PC-9 (cell line): ENCODE measurements at regions not wholly inside any gene's neighbourhood (a gene's known extent, or its start where the extent isn't known, plus 50 kb on each side); places are given as distances from the start of the nearest gene placed in this dataset.

ENCODE experiments used
- BruUV-seq: library from RNA; stranded (reverse); fragments of 400-500 nt; replicated peaks from 2 replicates; lab custom pipeline; 2021; lab: Mats Ljungman, UMichigan
- CTCF ChIA-PET: fragments of 300-600 bp; sonication (Branson Sonifier 250); formaldehyde crosslinking; loops from one replicate; lab custom pipeline; 2022; ENCODE audit warnings: antibody characterized with exemption; lab: Charles Lee
- POLR2A ChIA-PET: fragments of 300-600 bp; sonication (Branson Sonifier 250); formaldehyde crosslinking; loops from one replicate; lab custom pipeline; 2022; ENCODE audit warnings: antibody characterized with exemption; ENCODE audit not compliant: unreplicated experiment; lab: Charles Lee
- DNase-seq, 2 experiments: peaks; one replicate each; pipeline versions ENCODE4 v3.0.0 to v3.0.0-alpha.2; 2015 to 2022; ENCODE audit warnings: mixed read lengths in 1 of 2
- H2AFZ ChIP-seq: fragments of 200-600 bp; sonication (generic); 2 replicates; pipeline ENCODE4 v1.8.1; 2017; ENCODE audit warnings: antibody characterized with exemption
- H3F3A ChIP-seq: fragments of 200-600 bp; sonication (generic); 2 replicates; pipeline ENCODE4 v1.8.1; 2017; ENCODE audit warnings: antibody characterized with exemption, mild to moderate bottlenecking, low read depth; ENCODE audit not compliant: insufficient read depth
- H3K27ac ChIP-seq: fragments of 200-600 bp; sonication (generic); 2 replicates; pipeline ENCODE4 v1.6.1; 2016; ENCODE audit warnings: mixed run types
- H3K27me3 ChIP-seq: fragments of 200-600 bp; sonication (generic); 2 replicates; pipeline ENCODE4 v1.6.1; 2016; ENCODE audit warnings: low read depth, mixed run types; ENCODE audit not compliant: insufficient read depth
- H3K36me3 ChIP-seq: fragments of 200-600 bp; sonication (generic); 2 replicates; pipeline ENCODE4 v1.6.1; 2016; ENCODE audit warnings: low read depth, mixed run types
- H3K4me1 ChIP-seq: fragments of 200-600 bp; sonication (generic); replicated peaks from 2 replicates; pipeline ENCODE4 v1.6.1; 2016; ENCODE audit warnings: mixed run types; ENCODE audit not compliant: insufficient read depth
- H3K4me2 ChIP-seq: fragments of 200-600 bp; sonication (generic); 2 replicates; pipeline ENCODE4 v1.6.1; 2017; ENCODE audit warnings: mixed run types
- H3K4me3 ChIP-seq: fragments of 200-600 bp; sonication (generic); 2 replicates; pipeline ENCODE4 v1.6.1; 2016; ENCODE audit warnings: mixed run types
- H3K79me2 ChIP-seq: fragments of 200-600 bp; sonication (generic); 2 replicates; pipeline ENCODE4 v1.6.1; 2017; ENCODE audit warnings: low read depth, mixed run types
- H3K9me2 ChIP-seq: fragments of 200-600 bp; sonication (generic); 2 replicates; pipeline ENCODE4 v1.8.1; 2017; ENCODE audit warnings: mild to moderate bottlenecking; ENCODE audit not compliant: insufficient read depth
- H3K9me3 ChIP-seq: fragments of 200-600 bp; sonication (generic); 2 replicates; pipeline ENCODE4 v1.8.1; 2016; ENCODE audit warnings: low read depth; ENCODE audit not compliant: insufficient read depth
- H4K20me1 ChIP-seq: fragments of 200-600 bp; sonication (generic); 2 replicates; pipeline ENCODE4 v1.8.1; 2017; ENCODE audit not compliant: insufficient read depth
- EZH2 ChIP-seq: fragments of 200-600 bp; sonication (generic); IDR thresholded peaks from 2 replicates; pipeline ENCODE4 v1.8.0; 2017; ENCODE audit warnings: antibody characterized with exemption, low read depth
- intact Hi-C: fragments of 100-400 bp; cut with micrococcal nuclease; formaldehyde crosslinking; loops from one replicate; pipeline ENCODE4 v1.10.0; 2022; ENCODE audit not compliant: unreplicated experiment
- TF ChIP-seq, protein P1 (sequence below): fragments of 200-600 bp; sonication (generic); conservative IDR thresholded peaks from 2 replicates; pipeline ENCODE4 v1.6.1; 2017; ENCODE audit warnings: mixed run types, antibody characterized with exemption, mild to moderate bottlenecking, moderate library complexity

DNA sequence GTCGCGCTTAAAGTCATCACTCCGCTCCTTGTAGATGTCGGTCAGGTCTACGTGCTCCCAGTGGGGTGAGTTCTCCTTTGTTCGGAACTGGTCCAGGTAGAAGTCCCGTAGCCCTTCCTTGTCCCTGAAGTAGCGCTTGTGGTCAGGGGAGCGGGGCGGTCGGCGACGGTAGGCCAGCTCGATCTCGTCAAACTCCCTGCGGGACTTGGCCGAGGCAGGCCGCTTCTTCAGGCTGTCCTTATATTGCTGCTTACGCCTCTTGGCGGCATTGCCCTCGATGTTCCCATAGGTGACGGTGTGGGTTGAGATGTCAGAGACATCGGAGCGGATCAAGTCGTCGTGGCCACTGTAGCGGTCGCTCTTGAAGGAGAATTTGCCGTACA is 367.2 kb downstream of the EMP1 start:
- H3K4me2 ChIP-seq: no peak overlapping the region
- intact Hi-C loops: no loop called here
- no peak overlapping the region for H2AFZ ChIP-seq
- no TSS peak for BruUV-seq
- no peaks in the 10 kb centered on the region for H3K9me2 ChIP-seq
- no peak for DNase-seq
- H3K79me2 ChIP-seq: no peaks in the 10 kb centered on the region
- ChIA-PET POLR2A (no interaction called here), CTCF (no interaction called here)
- no peak overlapping the region for H3K4me3 ChIP-seq
- no peak overlapping the region for H3K27ac ChIP-seq
- H3K9me3 ChIP-seq: no peaks in the 10 kb centered on the region
- H3K27me3 ChIP-seq: no peaks in the 10 kb centered on the region
- no peaks in the 10 kb centered on the region for H3K36me3 ChIP-seq
- TF ChIP-seq, protein P1, sequence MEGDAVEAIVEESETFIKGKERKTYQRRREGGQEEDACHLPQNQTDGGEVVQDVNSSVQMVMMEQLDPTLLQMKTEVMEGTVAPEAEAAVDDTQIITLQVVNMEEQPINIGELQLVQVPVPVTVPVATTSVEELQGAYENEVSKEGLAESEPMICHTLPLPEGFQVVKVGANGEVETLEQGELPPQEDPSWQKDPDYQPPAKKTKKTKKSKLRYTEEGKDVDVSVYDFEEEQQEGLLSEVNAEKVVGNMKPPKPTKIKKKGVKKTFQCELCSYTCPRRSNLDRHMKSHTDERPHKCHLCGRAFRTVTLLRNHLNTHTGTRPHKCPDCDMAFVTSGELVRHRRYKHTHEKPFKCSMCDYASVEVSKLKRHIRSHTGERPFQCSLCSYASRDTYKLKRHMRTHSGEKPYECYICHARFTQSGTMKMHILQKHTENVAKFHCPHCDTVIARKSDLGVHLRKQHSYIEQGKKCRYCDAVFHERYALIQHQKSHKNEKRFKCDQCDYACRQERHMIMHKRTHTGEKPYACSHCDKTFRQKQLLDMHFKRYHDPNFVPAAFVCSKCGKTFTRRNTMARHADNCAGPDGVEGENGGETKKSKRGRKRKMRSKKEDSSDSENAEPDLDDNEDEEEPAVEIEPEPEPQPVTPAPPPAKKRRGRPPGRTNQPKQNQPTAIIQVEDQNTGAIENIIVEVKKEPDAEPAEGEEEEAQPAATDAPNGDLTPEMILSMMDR: no peak
- no peak for TF ChIP-seq EZH2
- H4K20me1 ChIP-seq: no peaks in the 10 kb centered on the region
- no peaks in the 10 kb centered on the region for H3F3A ChIP-seq
- no peaks in the 10 kb centered on the region for H3K4me1 ChIP-seq

DNA sequence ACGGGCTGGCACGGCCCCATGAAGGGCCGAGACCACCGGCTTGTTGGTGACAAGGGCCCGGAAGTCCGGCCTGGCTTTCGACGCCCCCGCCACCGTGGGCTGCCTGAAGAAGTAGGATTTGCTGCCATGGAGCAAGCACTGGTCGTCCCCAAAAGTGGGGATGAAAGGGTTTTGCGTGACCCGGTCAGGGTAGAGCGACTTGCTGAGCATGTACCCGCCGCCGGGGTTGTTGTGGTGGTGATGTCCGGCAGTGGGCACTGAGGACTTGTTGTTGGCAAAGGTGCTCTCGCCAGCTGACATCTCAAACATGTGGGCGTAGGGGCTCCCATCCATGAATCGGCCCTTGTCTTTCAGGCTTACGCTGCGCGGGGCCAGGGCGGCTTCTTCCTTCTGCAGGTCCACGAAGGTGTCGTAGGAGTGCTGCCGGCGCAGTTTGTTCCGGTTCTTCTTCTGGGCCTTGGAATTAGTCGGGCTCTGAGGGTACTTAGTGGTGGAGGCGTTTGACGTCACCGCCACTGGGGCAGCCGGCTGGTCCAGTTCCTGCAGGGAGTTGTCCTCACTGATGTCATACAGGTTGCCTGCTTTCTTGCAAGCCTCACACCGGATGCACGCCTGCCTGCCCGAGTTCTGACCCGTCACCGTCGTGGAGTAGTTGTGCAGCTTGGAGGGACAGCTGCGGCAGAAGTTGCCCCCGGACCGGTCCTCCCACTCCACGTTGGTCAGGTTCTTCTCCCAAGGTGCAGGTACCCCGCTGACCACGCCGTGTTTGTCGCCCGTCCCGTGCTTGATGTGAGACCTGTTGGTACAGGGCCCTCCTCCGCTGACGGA is 366.6 kb downstream of the EMP1 start:
- H3K27me3 ChIP-seq: no peaks in the 10 kb centered on the region
- H3K4me1 ChIP-seq: no peaks in the 10 kb centered on the region
- no peak for DNase-seq
- no peaks in the 10 kb centered on the region for H3F3A ChIP-seq
- H3K27ac ChIP-seq: no peak overlapping the region
- no peak for TF ChIP-seq EZH2
- TF ChIP-seq, protein P1: no peak
- no peak overlapping the region for H3K4me3 ChIP-seq
- no peaks in the 10 kb centered on the region for H3K9me2 ChIP-seq
- no peaks in the 10 kb centered on the region for H4K20me1 ChIP-seq
- BruUV-seq: no TSS peak
- no peaks in the 10 kb centered on the region for H3K36me3 ChIP-seq
- H2AFZ ChIP-seq: no peak overlapping the region
- ChIA-PET CTCF (no interaction called here), POLR2A (no interaction called here)
- no peaks in the 10 kb centered on the region for H3K9me3 ChIP-seq
- no peaks in the 10 kb centered on the region for H3K79me2 ChIP-seq
- no peak overlapping the region for H3K4me2 ChIP-seq
- intact Hi-C loops: no loop called here

DNA sequence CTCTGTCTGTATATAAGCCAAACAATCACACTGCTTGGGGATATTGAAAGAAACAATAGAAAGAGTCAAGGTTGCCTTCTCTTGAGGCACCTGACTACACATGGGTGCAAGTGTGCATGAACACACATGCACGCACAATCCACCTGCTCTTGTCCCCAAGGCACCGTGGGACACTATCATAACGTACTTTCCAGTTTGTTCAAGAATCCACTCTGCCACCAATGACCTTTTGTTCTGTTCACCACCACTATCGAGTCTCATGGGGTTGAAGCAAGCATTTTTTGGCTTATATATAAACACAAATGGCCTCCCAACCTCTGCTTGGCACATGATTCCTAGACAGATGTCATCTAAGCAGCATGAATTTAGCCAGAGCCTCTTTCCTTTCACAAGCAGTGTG is 365.4 kb downstream of the EMP1 start:
- no peak overlapping the region for H2AFZ ChIP-seq
- no peaks in the 10 kb centered on the region for H3K9me2 ChIP-seq
- H3K36me3 ChIP-seq: no peaks in the 10 kb centered on the region
- H4K20me1 ChIP-seq: no peaks in the 10 kb centered on the region
- no peaks in the 10 kb centered on the region for H3K27me3 ChIP-seq
- H3K4me1 ChIP-seq: no peaks in the 10 kb centered on the region
- TF ChIP-seq EZH2: no peak
- TF ChIP-seq, protein P1: no peak
- H3K79me2 ChIP-seq: no peaks in the 10 kb centered on the region
- no peaks in the 10 kb centered on the region for H3F3A ChIP-seq
- intact Hi-C loops: no loop called here
- no peak overlapping the region for H3K4me2 ChIP-seq
- DNase-seq: no peak
- H3K9me3 ChIP-seq: no peaks in the 10 kb centered on the region
- no peak overlapping the region for H3K27ac ChIP-seq
- ChIA-PET POLR2A (no interaction called here), CTCF (no interaction called here)
- no peak overlapping the region for H3K4me3 ChIP-seq
- no TSS peak for BruUV-seq
